Fibroblast of villous mesenchyme (primary cell): ENCODE measurements at regions not wholly inside any gene's neighbourhood (a gene's known extent, or its start where the extent isn't known, plus 50 kb on each side); places are given as distances from the start of the nearest gene placed in this dataset.
A peak's percentile ranks its signal among the peaks of the same experiment; 100 is the strongest.

Experiments used
- DNase-seq: peaks from one replicate; pipeline ENCODE4 v3.0.0-alpha.2; 2010; ENCODE audit warnings: low read depth
- H3K4me3 ChIP-seq: 2 replicates; pipeline ENCODE4 v1.5.1; 2011; ENCODE audit warnings: low read depth, mild to moderate bottlenecking, low read length
- CTCF ChIP-seq: IDR thresholded peaks from 2 replicates; pipeline ENCODE4 v1.5.1; 2012; ENCODE audit warnings: low read depth, mild to moderate bottlenecking, low read length; ENCODE audit not compliant: insufficient read depth

- DNase-seq: no peak
- TF ChIP-seq CTCF: no peak
These were observed 61.7 kb downstream of the PLEKHG1 start for GRCh38 chr6:150661216-150662007.

GRCh38 chr6:150662814-150663213 is 63.1 kb downstream of the PLEKHG1 start:
- DNase-seq: no peak
- TF ChIP-seq CTCF: no peak
- H3K4me3 ChIP-seq: no peak overlapping the region

More at GRCh38 chr6:150661216-150662007, 61.7 kb downstream of the PLEKHG1 start:
- no peak overlapping the region for H3K4me3 ChIP-seq

GRCh38 chr6:150664091-150664490 is 64.4 kb downstream of the PLEKHG1 start:
- DNase-seq: no peak
- no peak for TF ChIP-seq CTCF
- no peak overlapping the region for H3K4me3 ChIP-seq

- TF ChIP-seq CTCF: no peak
- no peak for DNase-seq
- H3K4me3 ChIP-seq: no peak overlapping the region
These were observed 66.4 kb downstream of the PLEKHG1 start for GRCh38 chr6:150666071-150666470.

- no peak for DNase-seq
- no peak for TF ChIP-seq CTCF
These were observed 67.7 kb downstream of the PLEKHG1 start for GRCh38 chr6:150667359-150667758.

GRCh38 chr6:150667977-150668716 is 68.5 kb downstream of the PLEKHG1 start:
- peak; percentile 84 for DNase-seq
- no peak overlapping the region for H3K4me3 ChIP-seq
- peak; percentile 36 for TF ChIP-seq CTCF

More at GRCh38 chr6:150667359-150667758, 67.7 kb downstream of the PLEKHG1 start:
- no peak overlapping the region for H3K4me3 ChIP-seq
